HG03342 (cell line): ENCODE measurements at regions not wholly inside any gene's neighbourhood (a gene's known extent, or its start where the extent isn't known, plus 50 kb on each side); places are given as distances from the start of the nearest gene placed in this dataset.

Source experiments
- ATAC-seq: cut with Tn5 transposase; IDR thresholded peaks from one replicate; pipeline ENCODE4 v1.9.1; 2021; ENCODE audit warnings: mild to moderate bottlenecking, moderate library complexity; ENCODE audit not compliant: unreplicated experiment

DNA sequence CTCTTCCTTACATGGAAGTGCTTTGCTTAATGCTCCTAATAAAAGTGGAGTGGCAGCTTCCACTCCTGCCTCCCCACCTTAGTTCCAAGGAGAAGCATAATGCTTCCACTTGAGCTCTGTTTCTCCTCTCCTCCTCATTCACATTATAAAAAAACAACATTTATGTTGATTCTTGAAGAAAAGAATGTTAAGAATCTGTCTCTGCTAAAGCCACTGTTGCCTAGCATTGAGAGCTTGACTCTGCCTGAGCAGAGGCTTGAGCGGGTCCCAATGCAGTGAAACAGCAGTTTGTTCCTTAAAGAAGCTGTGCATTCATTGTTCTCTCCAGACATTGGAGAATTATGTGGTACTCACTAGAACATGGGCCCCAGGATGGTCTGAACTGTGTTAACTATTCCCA lies 101.5 kb upstream of the GHR start:
- no peak for ATAC-seq

GRCh38 chr5:42337143-42337542 lies 86.1 kb upstream of the GHR start:
- ATAC-seq, result no peak

- no peak for ATAC-seq
These were observed 85.6 kb upstream of the GHR start for GRCh38 chr5:42337607-42338006.

GRCh38 chr5:42338136-42338535 lies 85.1 kb upstream of the GHR start:
- ATAC-seq, result no peak

- ATAC-seq, result no peak
These were observed 74.1 kb upstream of the GHR start for GRCh38 chr5:42349163-42349562.

DNA sequence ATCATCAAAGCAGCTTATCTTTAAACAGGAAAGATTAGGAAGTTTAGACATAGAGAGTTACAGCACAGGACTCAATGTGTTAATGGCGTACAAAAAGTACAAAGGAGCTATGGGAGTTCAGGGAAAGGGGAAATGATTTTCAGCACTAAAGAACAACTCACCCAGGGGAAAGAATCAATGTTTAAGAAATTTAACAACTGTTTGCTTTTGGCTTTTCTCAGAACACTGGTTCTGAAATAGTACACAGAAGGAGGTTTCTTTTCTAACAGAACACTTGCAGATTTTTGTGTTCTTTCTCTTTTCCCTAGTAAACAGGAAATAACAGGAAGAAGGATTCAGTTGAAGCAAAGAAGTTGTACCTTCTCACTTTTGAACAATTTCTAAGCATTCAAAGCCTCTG lies 71.3 kb upstream of the GHR start:
- ATAC-seq, result no peak

GRCh38 chr5:42360056-42360455 lies 63.2 kb upstream of the GHR start:
- ATAC-seq, result no peak

DNA sequence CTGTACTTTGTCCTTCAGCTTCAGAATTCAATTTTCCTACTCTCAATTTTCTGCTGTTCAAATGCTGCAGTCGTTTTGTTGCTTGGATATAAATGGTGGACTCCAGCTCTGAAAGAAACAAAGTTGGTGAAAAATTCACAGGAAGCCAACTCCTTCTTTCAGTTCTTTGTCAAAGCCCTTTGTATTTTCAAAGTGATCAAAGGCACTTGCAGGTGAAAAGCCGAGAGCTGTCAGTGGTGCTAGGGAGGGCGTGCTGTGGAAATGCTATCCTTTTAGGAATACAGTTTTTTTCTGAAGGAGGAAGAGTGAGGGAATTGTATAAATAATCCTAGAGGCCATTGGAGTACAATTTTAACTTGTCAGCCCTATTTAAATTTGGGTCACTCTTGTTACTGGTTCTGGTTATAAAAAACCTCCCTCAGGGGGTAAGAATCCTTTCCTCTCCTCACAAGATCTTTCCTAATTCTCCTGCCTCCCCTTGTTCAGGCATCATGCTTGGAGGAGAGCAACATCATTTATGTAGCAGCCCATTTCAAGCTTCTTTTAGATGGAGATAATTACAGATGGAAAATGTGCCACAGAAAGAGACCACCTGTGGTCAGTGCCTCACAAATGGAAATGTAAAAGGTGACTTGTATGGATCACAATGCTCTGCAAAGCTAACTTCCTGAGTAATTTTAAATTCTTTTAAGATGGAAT lies 62.5 kb upstream of the GHR start:
- no peak for ATAC-seq

DNA sequence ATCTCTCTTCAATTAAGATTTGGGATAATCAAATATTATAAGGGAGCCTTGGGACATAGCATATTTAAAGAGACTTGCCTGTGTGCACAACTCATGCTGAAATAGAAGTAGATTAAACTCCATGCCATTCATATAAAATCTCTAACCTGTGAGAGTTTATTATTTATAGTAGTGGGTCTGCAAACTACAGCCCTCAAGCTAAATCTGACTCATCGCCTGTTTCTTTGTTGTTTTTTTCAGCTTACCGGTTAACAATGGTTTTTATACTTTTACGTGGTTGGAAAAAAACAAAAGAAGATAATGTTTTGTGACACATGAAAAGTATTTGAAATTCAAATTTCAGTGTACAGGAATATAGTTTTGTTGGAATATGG lies 61.9 kb upstream of the GHR start:
- ATAC-seq, result no peak

GRCh38 chr5:42366051-42366450 lies 57.2 kb upstream of the GHR start:
- no peak for ATAC-seq
